ENCODE measurements at regions not wholly inside any gene's neighbourhood (a gene's known extent, or its start where the extent isn't known, plus 50 kb on each side); places are given as distances from the start of the nearest gene placed in this dataset.

DNA sequence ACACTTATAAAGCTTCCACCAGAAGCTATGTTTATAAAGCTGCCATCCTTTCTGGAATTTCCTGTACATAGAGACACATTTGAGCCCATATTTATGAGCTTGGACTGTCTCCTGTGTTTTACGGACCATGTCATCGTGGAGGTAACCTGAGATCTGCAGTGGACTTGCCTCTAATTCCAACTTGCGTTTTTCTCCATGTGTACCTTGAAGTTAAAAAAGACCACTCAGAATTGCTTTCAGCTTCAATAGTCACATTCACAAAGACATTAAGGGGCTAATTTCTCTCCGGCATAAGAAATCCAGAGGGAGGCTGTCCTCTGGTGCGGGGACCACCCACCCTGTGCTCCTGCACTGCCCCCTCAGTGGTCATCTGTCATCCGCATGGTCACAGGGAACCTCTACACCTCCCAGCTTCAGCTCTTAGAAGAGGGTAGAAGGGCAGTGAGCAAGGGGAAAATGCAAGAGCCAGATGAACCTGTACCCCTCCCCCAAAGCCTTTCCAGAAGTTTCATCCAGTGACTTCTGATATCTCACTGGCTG is 521.4 kb upstream of the CAMK1G start:
- TF ChIP-seq, protein P1, sequence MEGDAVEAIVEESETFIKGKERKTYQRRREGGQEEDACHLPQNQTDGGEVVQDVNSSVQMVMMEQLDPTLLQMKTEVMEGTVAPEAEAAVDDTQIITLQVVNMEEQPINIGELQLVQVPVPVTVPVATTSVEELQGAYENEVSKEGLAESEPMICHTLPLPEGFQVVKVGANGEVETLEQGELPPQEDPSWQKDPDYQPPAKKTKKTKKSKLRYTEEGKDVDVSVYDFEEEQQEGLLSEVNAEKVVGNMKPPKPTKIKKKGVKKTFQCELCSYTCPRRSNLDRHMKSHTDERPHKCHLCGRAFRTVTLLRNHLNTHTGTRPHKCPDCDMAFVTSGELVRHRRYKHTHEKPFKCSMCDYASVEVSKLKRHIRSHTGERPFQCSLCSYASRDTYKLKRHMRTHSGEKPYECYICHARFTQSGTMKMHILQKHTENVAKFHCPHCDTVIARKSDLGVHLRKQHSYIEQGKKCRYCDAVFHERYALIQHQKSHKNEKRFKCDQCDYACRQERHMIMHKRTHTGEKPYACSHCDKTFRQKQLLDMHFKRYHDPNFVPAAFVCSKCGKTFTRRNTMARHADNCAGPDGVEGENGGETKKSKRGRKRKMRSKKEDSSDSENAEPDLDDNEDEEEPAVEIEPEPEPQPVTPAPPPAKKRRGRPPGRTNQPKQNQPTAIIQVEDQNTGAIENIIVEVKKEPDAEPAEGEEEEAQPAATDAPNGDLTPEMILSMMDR (IDR thresholded peaks at IDR 0.05), result no peak
- TF ChIP-seq POLR2AphosphoS5 (IDR thresholded peaks at IDR 0.05), result no peak
